22Rv1 (cell line): ENCODE measurements at regions not wholly inside any gene's neighbourhood (a gene's known extent, or its start where the extent isn't known, plus 50 kb on each side); places are given as distances from the start of the nearest gene placed in this dataset.

ENCODE experiments used
- CTCF ChIP-seq: fragments of 450-650 bp; IDR thresholded peaks from 2 replicates; pipeline ENCODE4 v1.5.1; 2017; ENCODE audit warnings: mild to moderate bottlenecking
- ZFX ChIP-seq: fragments of 450-650 bp; IDR thresholded peaks from 2 replicates; pipeline ENCODE4 v1.6.1; 2017; ENCODE audit warnings: antibody characterized with exemption, borderline replicate concordance

- TF ChIP-seq CTCF (no peak), ZFX (no peak)
These were observed 340.9 kb downstream of the ALG10 start for GRCh38 chr12:34363050-34363673.
